T-helper 2 cell treated with Interferon-gamma antibody and Interleukin-4, amounts not matched to agents 5 μg/mL and 100 μg/mL, for 36 hours (primary cell): ENCODE measurements at regions not wholly inside any gene's neighbourhood (a gene's known extent, or its start where the extent isn't known, plus 50 kb on each side); places are given as distances from the start of the nearest gene placed in this dataset.

ENCODE experiments used
- DNase-seq: peaks from one replicate; pipeline ENCODE4 v3.0.0; 2021; ENCODE audit warnings: low spot score
- H3K27ac Mint-ChIP-seq: one replicate; pipeline ENCODE4 v1.8.0; 2021; ENCODE audit warnings: mild to moderate bottlenecking, mixed read lengths
- H3K27me3 Mint-ChIP-seq: one replicate; pipeline ENCODE4 v1.8.0; 2021; ENCODE audit warnings: low read depth, mixed read lengths
- H3K36me3 Mint-ChIP-seq: one replicate; pipeline ENCODE4 v1.8.0; 2021; ENCODE audit warnings: low read depth, mixed read lengths
- H3K4me1 Mint-ChIP-seq: one replicate; pipeline ENCODE4 v1.8.0; 2021; ENCODE audit warnings: low read depth, mixed read lengths
- H3K4me3 Mint-ChIP-seq: one replicate; pipeline ENCODE4 v1.8.0; 2022; ENCODE audit warnings: mild to moderate bottlenecking, moderate library complexity, mixed read lengths
- H3K9me3 Mint-ChIP-seq: one replicate; pipeline ENCODE4 v1.8.0; 2021; ENCODE audit warnings: mixed read lengths

GRCh38 chr13:21980049-21980448 is 309.2 kb downstream of the FGF9 start:
- DNase-seq = no peak
- Mint-ChIP-seq H3K9me3 (no peaks in the 10 kb centered on the region), H3K27ac (no peak overlapping the region), H3K4me3 (no peak overlapping the region), H3K27me3 (peaks cover 2% of the 10 kb centered on the region), H3K4me1 (no peaks in the 10 kb centered on the region), H3K36me3 (no peaks in the 10 kb centered on the region)

- H3K27ac Mint-ChIP-seq = no peak overlapping the region
- H3K36me3 Mint-ChIP-seq = no peaks in the 10 kb centered on the region
- DNase-seq = no peak
These were observed 313.3 kb downstream of the FGF9 start for GRCh38 chr13:21984156-21984555.

GRCh38 chr13:21986602-21987001 is 315.7 kb downstream of the FGF9 start:
- no peak for DNase-seq
- no peaks in the 10 kb centered on the region for H3K4me1 Mint-ChIP-seq
- H3K4me3 Mint-ChIP-seq = no peak overlapping the region
- H3K27ac Mint-ChIP-seq = no peak overlapping the region
- no peaks in the 10 kb centered on the region for H3K36me3 Mint-ChIP-seq
- H3K9me3 Mint-ChIP-seq = no peaks in the 10 kb centered on the region
- peaks cover 2% of the 10 kb centered on the region for H3K27me3 Mint-ChIP-seq

More at GRCh38 chr13:21984156-21984555, 313.3 kb downstream of the FGF9 start:
- Mint-ChIP-seq H3K4me3 (no peak overlapping the region), H3K4me1 (no peaks in the 10 kb centered on the region), H3K9me3 (no peaks in the 10 kb centered on the region), H3K27me3 (peaks cover 2% of the 10 kb centered on the region)

- no peak overlapping the region for H3K4me3 Mint-ChIP-seq
- H3K36me3 Mint-ChIP-seq = no peaks in the 10 kb centered on the region
- H3K9me3 Mint-ChIP-seq = no peaks in the 10 kb centered on the region
- H3K4me1 Mint-ChIP-seq = no peaks in the 10 kb centered on the region
- no peaks in the 10 kb centered on the region for H3K27me3 Mint-ChIP-seq
- H3K27ac Mint-ChIP-seq = peak overlapping the region; percentile 3
- DNase-seq = no peak
These were observed 316.9 kb downstream of the FGF9 start for GRCh38 chr13:21987793-21988192.

GRCh38 chr13:21988624-21989023 is 317.8 kb downstream of the FGF9 start:
- no peaks in the 10 kb centered on the region for H3K9me3 Mint-ChIP-seq
- H3K27ac Mint-ChIP-seq = no peak overlapping the region
- no peaks in the 10 kb centered on the region for H3K4me1 Mint-ChIP-seq
- H3K27me3 Mint-ChIP-seq = no peaks in the 10 kb centered on the region
- no peak for DNase-seq
- H3K36me3 Mint-ChIP-seq = no peaks in the 10 kb centered on the region
- H3K4me3 Mint-ChIP-seq = no peak overlapping the region

- H3K4me1 Mint-ChIP-seq = no peaks in the 10 kb centered on the region
- H3K27ac Mint-ChIP-seq = no peak overlapping the region
- no peaks in the 10 kb centered on the region for H3K9me3 Mint-ChIP-seq
- DNase-seq = no peak
- no peak overlapping the region for H3K4me3 Mint-ChIP-seq
- no peaks in the 10 kb centered on the region for H3K36me3 Mint-ChIP-seq
- no peaks in the 10 kb centered on the region for H3K27me3 Mint-ChIP-seq
These were observed 325.2 kb downstream of the FGF9 start for GRCh38 chr13:21996049-21996448.

GRCh38 chr13:21997726-21998125 is 326.9 kb downstream of the FGF9 start:
- no peaks in the 10 kb centered on the region for H3K4me1 Mint-ChIP-seq
- no peaks in the 10 kb centered on the region for H3K9me3 Mint-ChIP-seq
- H3K4me3 Mint-ChIP-seq = no peak overlapping the region
- DNase-seq = no peak
- no peak overlapping the region for H3K27ac Mint-ChIP-seq
- no peaks in the 10 kb centered on the region for H3K27me3 Mint-ChIP-seq
- no peaks in the 10 kb centered on the region for H3K36me3 Mint-ChIP-seq

- no peaks in the 10 kb centered on the region for H3K36me3 Mint-ChIP-seq
- H3K4me3 Mint-ChIP-seq = no peak overlapping the region
- no peaks in the 10 kb centered on the region for H3K4me1 Mint-ChIP-seq
- H3K27me3 Mint-ChIP-seq = no peaks in the 10 kb centered on the region
- H3K9me3 Mint-ChIP-seq = no peaks in the 10 kb centered on the region
- DNase-seq = no peak
- no peak overlapping the region for H3K27ac Mint-ChIP-seq
These were observed 327.6 kb downstream of the FGF9 start for GRCh38 chr13:21998279-21998990.

GRCh38 chr13:21999666-22000065 is 328.8 kb downstream of the FGF9 start:
- no peak for DNase-seq
- Mint-ChIP-seq H3K4me3 (no peak overlapping the region), H3K27me3 (no peaks in the 10 kb centered on the region), H3K4me1 (no peaks in the 10 kb centered on the region), H3K9me3 (no peaks in the 10 kb centered on the region), H3K36me3 (no peaks in the 10 kb centered on the region), H3K27ac (no peak overlapping the region)

- Mint-ChIP-seq H3K36me3 (no peaks in the 10 kb centered on the region), H3K27me3 (no peaks in the 10 kb centered on the region), H3K4me3 (no peak overlapping the region), H3K4me1 (no peaks in the 10 kb centered on the region), H3K9me3 (no peaks in the 10 kb centered on the region), H3K27ac (no peak overlapping the region)
- no peak for DNase-seq
These were observed 329.3 kb downstream of the FGF9 start for GRCh38 chr13:22000191-22000590.

GRCh38 chr13:22001336-22001735 is 330.5 kb downstream of the FGF9 start:
- no peaks in the 10 kb centered on the region for H3K9me3 Mint-ChIP-seq
- H3K4me3 Mint-ChIP-seq = no peak overlapping the region
- no peak for DNase-seq
- H3K27ac Mint-ChIP-seq = no peak overlapping the region
- no peaks in the 10 kb centered on the region for H3K4me1 Mint-ChIP-seq
- no peaks in the 10 kb centered on the region for H3K36me3 Mint-ChIP-seq
- H3K27me3 Mint-ChIP-seq = no peaks in the 10 kb centered on the region

- Mint-ChIP-seq H3K4me3 (no peak overlapping the region), H3K27ac (no peak overlapping the region), H3K9me3 (peaks cover under 1% of the 10 kb centered on the region), H3K36me3 (no peaks in the 10 kb centered on the region), H3K27me3 (no peaks in the 10 kb centered on the region), H3K4me1 (no peaks in the 10 kb centered on the region)
- no peak for DNase-seq
These were observed 332.0 kb downstream of the FGF9 start for GRCh38 chr13:22002893-22003292.

GRCh38 chr13:22009500-22009899 is 338.6 kb downstream of the FGF9 start:
- H3K4me1 Mint-ChIP-seq = no peaks in the 10 kb centered on the region
- no peak overlapping the region for H3K27ac Mint-ChIP-seq
- no peak overlapping the region for H3K4me3 Mint-ChIP-seq
- no peak for DNase-seq
- peaks cover 3% of the 10 kb centered on the region for H3K9me3 Mint-ChIP-seq
- H3K27me3 Mint-ChIP-seq = no peaks in the 10 kb centered on the region
- H3K36me3 Mint-ChIP-seq = no peaks in the 10 kb centered on the region

GRCh38 chr13:22009937-22010336 is 339.1 kb downstream of the FGF9 start:
- H3K9me3 Mint-ChIP-seq = peaks cover 3% of the 10 kb centered on the region
- no peak overlapping the region for H3K4me3 Mint-ChIP-seq
- no peak for DNase-seq
- no peak overlapping the region for H3K27ac Mint-ChIP-seq
- H3K4me1 Mint-ChIP-seq = no peaks in the 10 kb centered on the region
- no peaks in the 10 kb centered on the region for H3K27me3 Mint-ChIP-seq
- no peaks in the 10 kb centered on the region for H3K36me3 Mint-ChIP-seq

GRCh38 chr13:22012686-22013085 is 341.8 kb downstream of the FGF9 start:
- DNase-seq = no peak
- Mint-ChIP-seq H3K4me1 (peaks cover 4% of the 10 kb centered on the region), H3K4me3 (no peak overlapping the region), H3K27ac (no peak overlapping the region), H3K27me3 (no peaks in the 10 kb centered on the region), H3K36me3 (no peaks in the 10 kb centered on the region), H3K9me3 (peaks cover 3% of the 10 kb centered on the region)
